Activated CD8-positive, alpha-beta memory T cell treated with anti-CD3 and anti-CD28 coated beads for 24 hours (primary cell): ENCODE measurements at regions not wholly inside any gene's neighbourhood (a gene's known extent, or its start where the extent isn't known, plus 50 kb on each side); places are given as distances from the start of the nearest gene placed in this dataset.

ENCODE experiments used
- DNase-seq: peaks from one replicate; pipeline ENCODE4 v3.0.0-alpha.2; 2020

- DNase-seq = no peak
These were observed 425.1 kb downstream of the SETD4 start for GRCh38 chr21:35635261-35635660.

DNA sequence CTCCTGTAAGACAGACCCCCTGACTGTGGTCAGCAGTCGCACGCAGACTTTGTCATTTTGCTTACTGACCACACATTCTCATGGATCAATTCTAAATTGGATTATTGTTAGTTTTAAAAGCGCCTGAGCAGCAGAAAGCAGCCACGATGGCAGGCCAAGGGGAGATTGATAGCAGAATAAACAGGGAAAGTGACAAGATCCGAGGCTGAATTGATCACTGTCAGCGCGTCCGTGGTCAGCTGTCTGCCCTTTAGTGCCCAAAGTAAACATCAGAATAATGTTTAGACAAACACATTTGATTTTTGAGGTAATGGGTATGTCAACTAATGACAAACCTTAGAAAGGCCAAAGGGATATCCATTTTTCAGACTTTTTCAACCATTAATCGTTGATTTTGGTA, 426.8 kb downstream of the SETD4 start:
- DNase-seq = no peak

- no peak for DNase-seq
These were observed 427.6 kb downstream of the SETD4 start for GRCh38 chr21:35632711-35633110.

GRCh38 chr21:35628316-35628715, 432.0 kb downstream of the SETD4 start:
- DNase-seq = no peak

- DNase-seq = no peak
These were observed 432.9 kb downstream of the SETD4 start for GRCh38 chr21:35627462-35627861.

DNA sequence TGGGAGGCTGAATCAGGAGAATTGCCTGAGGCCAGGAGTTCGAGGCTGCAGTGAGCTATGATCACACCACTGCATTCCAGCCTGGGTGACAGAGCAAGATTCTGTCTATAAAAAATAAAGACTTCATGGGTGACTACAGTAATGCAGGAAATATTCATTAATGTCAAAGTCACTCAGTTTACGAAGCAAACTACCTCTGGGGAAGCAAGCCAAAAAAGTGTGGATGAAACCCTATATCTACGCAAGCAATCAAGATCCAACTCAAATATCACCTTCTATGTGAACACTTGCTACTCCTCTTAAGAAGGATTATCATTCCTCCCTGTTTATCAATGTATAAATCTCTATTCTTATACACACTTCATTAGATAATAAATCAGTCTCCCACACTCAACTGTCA, 434.8 kb downstream of the SETD4 start:
- no peak for DNase-seq

GRCh38 chr21:35624901-35625300, 435.4 kb downstream of the SETD4 start:
- DNase-seq = no peak

GRCh38 chr21:35622612-35623011, 437.7 kb downstream of the SETD4 start:
- no peak for DNase-seq

DNA sequence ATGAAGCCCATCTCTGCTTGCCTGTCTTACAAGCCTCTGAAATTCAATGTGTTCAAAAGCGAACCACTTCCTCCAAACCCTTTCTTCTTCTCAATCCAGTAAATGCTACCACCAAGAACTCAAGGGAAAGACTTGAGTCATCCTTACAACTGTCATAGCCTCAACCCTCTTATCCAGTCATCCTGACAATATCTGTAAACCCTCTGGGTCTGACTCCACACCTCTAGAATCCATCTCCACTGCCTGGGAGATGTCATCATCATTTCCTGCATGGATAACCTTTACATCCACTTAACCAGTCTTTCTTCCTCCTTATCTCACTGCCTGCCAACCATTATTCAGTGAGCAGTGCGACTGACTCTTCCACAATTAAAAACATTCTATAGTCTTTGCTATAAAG, 441.1 kb downstream of the SETD4 start:
- DNase-seq = no peak

DNA sequence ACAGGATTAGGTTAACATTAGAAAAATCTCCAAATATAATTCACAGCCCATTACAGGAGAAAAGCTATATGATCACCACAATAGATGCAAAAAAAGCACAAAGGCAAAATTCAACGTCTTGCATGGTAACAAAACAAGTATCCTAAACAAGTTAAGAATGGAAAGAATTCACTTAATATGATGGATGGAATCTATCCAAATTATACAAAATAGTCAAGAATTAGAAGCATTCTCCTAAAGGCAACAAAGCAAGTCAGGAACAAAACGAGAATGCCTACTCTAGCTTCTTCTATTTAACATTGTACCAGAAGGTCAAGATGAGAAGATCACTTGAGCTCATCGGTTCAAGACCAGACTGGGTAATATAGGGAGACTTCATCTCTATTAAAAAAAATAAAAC, 442.8 kb downstream of the SETD4 start:
- no peak for DNase-seq

DNA sequence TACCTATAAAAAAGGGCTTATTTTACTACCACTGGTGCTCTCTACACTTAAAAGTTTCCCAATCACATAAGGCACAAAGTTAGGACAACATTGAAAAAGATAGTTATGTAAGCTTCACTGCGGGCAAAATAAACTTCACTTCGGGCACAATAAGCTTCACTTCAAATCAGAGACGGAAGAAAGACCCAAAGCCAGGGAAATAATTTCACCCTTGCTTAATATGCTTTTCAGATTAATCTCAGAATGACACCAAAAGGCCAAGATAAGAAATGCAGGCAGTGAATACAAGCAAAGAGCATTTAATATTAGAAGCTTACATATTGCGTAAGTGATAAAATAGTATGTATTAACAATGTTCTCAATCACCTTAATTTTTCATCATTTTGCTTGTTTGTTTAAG, 444.2 kb downstream of the SETD4 start:
- no peak for DNase-seq

GRCh38 chr21:35615325-35615724, 445.0 kb downstream of the SETD4 start:
- no peak for DNase-seq

DNA sequence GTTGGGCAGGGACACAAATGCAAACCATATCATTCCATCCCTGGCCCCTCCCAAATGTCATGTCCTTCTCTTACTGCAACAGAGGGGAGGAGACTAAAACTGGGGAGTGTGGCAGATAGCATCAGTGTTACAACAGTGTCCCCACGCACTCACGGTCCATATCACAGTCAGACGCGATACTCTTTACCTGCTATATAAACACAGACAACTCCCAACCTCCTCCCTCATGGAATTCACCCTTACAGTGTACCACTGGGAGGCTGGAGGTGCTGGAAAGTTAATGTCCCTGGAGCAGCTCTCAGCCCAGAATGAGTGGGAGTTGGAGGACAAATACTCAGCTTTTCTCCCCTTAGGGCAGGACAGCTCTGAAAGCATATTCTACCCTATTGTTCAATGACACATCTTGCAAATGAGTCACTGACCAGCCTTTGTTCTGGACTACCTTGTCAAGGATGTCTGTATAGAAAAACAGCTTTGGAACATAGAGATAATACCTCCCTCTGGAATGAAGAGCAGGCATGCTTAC, 445.9 kb downstream of the SETD4 start:
- no peak for DNase-seq

DNA sequence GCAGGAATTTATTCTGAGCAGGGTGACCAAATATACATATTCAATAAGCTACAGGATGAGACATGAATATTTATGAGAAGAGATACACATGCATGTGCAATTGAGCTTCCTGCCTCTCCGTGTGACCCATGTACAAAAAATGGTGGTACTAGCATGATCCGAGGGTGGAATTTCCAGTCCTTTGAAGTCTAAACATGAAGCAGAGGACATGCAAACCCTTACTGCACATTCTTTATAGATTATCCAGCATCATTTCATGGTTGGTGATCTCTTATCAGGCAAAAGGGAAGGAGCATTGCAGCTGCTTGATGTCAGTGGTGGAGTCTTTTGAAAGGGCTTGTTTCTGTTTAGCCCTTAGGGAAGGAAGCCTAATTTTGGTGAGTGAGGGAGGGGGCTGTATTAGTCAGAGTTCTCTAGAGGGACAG, 448.6 kb downstream of the SETD4 start:
- no peak for DNase-seq

DNA sequence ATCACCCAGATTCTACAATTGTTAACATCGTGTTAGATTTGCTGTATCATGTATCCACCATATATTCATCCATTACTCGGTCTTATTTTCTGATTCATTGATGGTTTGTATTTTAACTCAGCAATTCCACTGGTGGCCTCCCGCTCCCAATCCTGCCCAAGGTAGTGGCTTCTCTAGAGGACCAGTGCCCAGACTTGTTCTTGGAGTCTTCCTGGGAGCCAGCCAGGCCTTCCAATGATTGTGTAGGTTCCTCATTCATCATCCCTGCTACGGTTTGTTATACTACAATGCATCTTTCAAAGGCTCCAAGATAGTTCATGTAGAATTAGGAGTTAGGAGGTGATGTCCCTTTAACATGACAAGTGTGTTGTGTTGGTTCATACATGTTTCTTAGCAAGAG, 451.1 kb downstream of the SETD4 start:
- no peak for DNase-seq

- DNase-seq = no peak
These were observed 452.9 kb downstream of the SETD4 start for GRCh38 chr21:35607406-35607805.

- no peak for DNase-seq
These were observed 453.7 kb downstream of the SETD4 start for GRCh38 chr21:35606578-35606977.

GRCh38 chr21:35606146-35606545, 454.2 kb downstream of the SETD4 start:
- no peak for DNase-seq

- DNase-seq = no peak
These were observed 456.8 kb downstream of the SETD4 start for GRCh38 chr21:35603494-35603893.

DNA sequence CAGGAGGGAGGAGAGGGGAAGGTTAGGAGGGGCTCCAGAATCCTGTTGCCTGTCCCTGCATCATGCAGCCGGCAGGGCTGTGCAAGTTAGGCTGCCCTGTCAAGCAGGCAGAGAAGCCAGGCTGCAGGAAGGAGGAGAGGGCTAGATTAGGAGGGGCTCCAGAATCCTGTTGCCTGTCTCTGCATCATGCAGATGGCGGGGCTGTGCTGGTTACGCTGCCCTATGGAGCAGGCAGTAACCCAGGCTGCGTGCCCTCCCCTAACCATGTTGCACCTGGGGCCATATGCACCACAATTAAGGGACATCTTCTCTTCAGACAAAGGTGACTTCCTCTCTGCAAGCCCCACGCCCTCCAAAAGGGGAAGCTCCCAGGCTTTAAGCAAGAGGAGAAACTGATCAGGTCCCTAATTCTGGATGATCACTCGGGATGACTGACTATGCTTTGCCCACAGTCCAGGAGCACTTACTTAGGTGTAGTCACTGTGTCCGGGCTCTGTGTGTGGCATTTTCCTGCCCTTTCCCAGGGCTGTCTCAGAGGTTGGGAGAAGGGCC, 457.4 kb downstream of the SETD4 start:
- no peak for DNase-seq

DNA sequence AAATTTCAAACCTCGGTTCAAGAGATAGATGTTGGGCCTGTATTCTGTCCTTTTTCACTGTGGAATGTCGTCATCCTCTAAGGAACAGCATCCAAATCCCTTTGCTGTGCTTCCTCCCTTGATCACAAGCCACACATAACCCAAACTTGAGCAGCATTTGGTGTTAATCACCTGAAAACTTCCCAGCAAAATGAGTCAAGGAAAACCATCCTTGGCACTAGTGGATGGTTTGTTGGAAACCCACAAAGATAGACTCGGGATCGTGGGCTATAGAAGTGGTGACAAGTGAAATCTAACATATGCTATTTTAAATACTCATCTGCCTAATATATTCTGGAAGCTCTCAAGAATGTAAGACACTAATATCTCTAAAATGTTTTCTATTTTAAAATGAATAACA, 459.1 kb downstream of the SETD4 start:
- DNase-seq = no peak

DNA sequence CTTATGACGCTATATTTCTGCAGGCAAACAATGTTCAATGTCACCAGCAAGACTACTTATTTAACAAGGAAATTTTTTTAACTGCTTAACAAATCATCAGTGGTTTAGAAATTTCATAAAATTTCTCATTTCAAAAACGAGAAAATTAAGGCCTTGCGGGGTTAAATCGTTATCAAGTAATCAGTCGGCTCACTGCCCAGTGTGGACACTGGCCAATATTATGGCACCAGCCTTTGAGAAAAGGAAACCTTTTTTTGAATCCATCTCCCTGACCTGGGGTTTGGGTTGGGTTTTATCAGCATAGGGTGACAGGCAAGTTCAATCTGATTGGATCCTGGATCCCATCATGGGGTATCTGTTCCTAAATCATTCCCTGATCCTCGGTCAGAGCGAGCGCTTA, 461.2 kb downstream of the SETD4 start:
- DNase-seq = no peak

DNA sequence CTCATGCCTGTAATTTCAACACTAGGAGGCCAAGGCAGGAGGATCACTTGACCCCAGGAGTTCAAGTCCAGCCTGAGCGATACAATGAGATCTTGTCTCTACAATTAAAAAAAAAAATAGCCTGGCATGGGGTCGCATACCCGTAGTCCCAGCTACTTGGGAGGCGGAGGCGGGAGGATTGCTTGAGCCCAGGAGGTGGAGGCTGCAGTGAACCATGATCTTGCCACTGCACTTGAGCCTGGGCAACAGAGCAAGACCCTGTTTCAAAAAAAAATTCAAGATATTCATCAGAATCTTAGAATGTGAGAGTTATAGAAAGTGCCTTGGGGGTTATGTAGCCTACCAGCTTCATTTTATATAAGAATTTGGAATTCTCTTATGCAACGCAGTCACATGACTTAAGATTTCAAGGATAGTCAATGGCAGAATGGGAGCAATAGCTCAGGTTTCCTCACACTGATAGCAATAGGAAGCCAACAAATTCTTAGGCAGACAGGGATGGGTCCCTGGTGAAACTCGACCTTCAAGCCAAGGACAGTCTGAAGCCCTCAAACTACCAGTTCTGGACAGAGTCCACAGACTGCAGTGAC, 462.5 kb downstream of the SETD4 start:
- no peak for DNase-seq

DNA sequence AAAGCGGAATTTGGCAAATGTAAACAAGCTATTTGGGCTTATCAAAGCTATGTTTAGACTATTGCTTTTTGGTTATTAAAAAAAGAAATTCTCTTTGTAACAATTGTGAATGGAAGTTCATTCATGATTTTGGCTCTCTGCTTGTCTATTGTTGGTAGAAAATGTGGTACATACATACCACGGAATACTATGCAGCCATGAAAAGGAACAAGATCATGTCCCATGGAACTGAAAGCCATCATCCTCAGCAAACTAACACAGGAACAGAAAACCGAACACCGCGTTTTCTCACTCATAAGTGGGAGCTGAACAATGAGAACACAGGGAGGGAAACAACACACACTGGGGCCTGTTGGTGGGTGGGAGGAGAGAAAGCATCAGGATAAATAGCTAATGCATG, 465.4 kb downstream of the SETD4 start:
- DNase-seq = no peak

GRCh38 chr21:35593000-35593502, 467.3 kb downstream of the SETD4 start:
- DNase-seq = no peak
